Type B pancreatic cell (in vitro differentiated cells): ENCODE measurements at regions not wholly inside any gene's neighbourhood (a gene's known extent, or its start where the extent isn't known, plus 50 kb on each side); places are given as distances from the start of the nearest gene placed in this dataset.
A peak's percentile ranks its signal among the peaks of the same experiment; 100 is the strongest.

Experiments
- DNase-seq: peaks from one replicate; pipeline ENCODE4 v3.0.0; 2021; ENCODE audit warnings: mixed read lengths; ENCODE audit not compliant: unreplicated experiment; ENCODE audit errors: extremely low spot score
- H3K27ac Mint-ChIP-seq: 2 replicates; pipeline ENCODE4 v1.8.0; 2021; ENCODE audit warnings: mild to moderate bottlenecking, mixed read lengths
- H3K27me3 Mint-ChIP-seq: 2 replicates; pipeline ENCODE4 v1.8.0; 2021; ENCODE audit warnings: mixed read lengths
- H3K36me3 Mint-ChIP-seq: 2 replicates; pipeline ENCODE4 v1.8.0; 2021; ENCODE audit warnings: mixed read lengths
- H3K4me1 Mint-ChIP-seq: one replicate; pipeline ENCODE4 v1.8.0; 2021; ENCODE audit warnings: mixed read lengths; ENCODE audit not compliant: unreplicated experiment
- H3K4me3 Mint-ChIP-seq: 2 replicates; pipeline ENCODE4 v1.8.0; 2021; ENCODE audit warnings: mild to moderate bottlenecking, mixed read lengths
- H3K9me3 Mint-ChIP-seq: 2 replicates; pipeline ENCODE4 v1.8.0; 2021; ENCODE audit warnings: mixed read lengths
- CTCF ChIP-seq: fragments of 200-600 bp; sonication (generic); conservative IDR thresholded peaks from 2 replicates; pipeline ENCODE4 v1.5.0; 2021; ENCODE audit warnings: antibody characterized with exemption, mild to moderate bottlenecking

GRCh38 chr14:49946320-49947141, 53.6 kb downstream of the ARF6 start:
- peak overlapping the region; percentile 77 for H3K27ac Mint-ChIP-seq
- no peaks in the 10 kb centered on the region for H3K36me3 Mint-ChIP-seq
- TF ChIP-seq CTCF = no peak
- peaks cover 8% of the 10 kb centered on the region for H3K9me3 Mint-ChIP-seq
- H3K4me1 Mint-ChIP-seq = peaks cover 13% of the 10 kb centered on the region
- peak overlapping the region; percentile 10 for H3K4me3 Mint-ChIP-seq
- DNase-seq = no peak
- no peaks in the 10 kb centered on the region for H3K27me3 Mint-ChIP-seq

- no peaks in the 10 kb centered on the region for H3K27me3 Mint-ChIP-seq
- H3K9me3 Mint-ChIP-seq = peaks cover 3% of the 10 kb centered on the region
- no peak for DNase-seq
- no peak overlapping the region for H3K4me3 Mint-ChIP-seq
- no peaks in the 10 kb centered on the region for H3K36me3 Mint-ChIP-seq
- TF ChIP-seq CTCF = no peak
- H3K4me1 Mint-ChIP-seq = peaks cover 13% of the 10 kb centered on the region
- H3K27ac Mint-ChIP-seq = peak overlapping the region; percentile 57
These were observed 54.6 kb downstream of the ARF6 start for GRCh38 chr14:49947506-49947905.

GRCh38 chr14:49950275-49951228, 57.7 kb downstream of the ARF6 start:
- Mint-ChIP-seq H3K36me3 (no peaks in the 10 kb centered on the region), H3K4me1 (peaks cover 8% of the 10 kb centered on the region), H3K27me3 (no peaks in the 10 kb centered on the region), H3K4me3 (peak overlapping the region; percentile 77), H3K9me3 (no peaks in the 10 kb centered on the region), H3K27ac (peak overlapping the region; percentile 91)
- no peak for TF ChIP-seq CTCF
- no peak for DNase-seq

- H3K36me3 Mint-ChIP-seq = no peaks in the 10 kb centered on the region
- peak overlapping the region; percentile 18 for H3K4me3 Mint-ChIP-seq
- H3K27ac Mint-ChIP-seq = peak overlapping the region; percentile 91
- DNase-seq = no peak
- TF ChIP-seq CTCF = no peak
- H3K4me1 Mint-ChIP-seq = peaks cover 8% of the 10 kb centered on the region
- no peaks in the 10 kb centered on the region for H3K9me3 Mint-ChIP-seq
- H3K27me3 Mint-ChIP-seq = no peaks in the 10 kb centered on the region
These were observed 58.3 kb downstream of the ARF6 start for GRCh38 chr14:49951229-49951607.

- Mint-ChIP-seq H3K4me3 (no peak overlapping the region), H3K4me1 (peaks cover 3% of the 10 kb centered on the region), H3K27ac (peak overlapping the region; percentile 91), H3K27me3 (no peaks in the 10 kb centered on the region), H3K36me3 (no peaks in the 10 kb centered on the region), H3K9me3 (no peaks in the 10 kb centered on the region)
- no peak for TF ChIP-seq CTCF
- no peak for DNase-seq
These were observed 58.9 kb downstream of the ARF6 start for GRCh38 chr14:49951691-49952345.
